SU-DHL-6 (cell line): ENCODE measurements at regions not wholly inside any gene's neighbourhood (a gene's known extent, or its start where the extent isn't known, plus 50 kb on each side); places are given as distances from the start of the nearest gene placed in this dataset.

Source experiments
- EZH2phosphoT487 ChIP-seq: fragments of 200-600 bp; sonication (generic), shearing (Covaris generic); conservative IDR thresholded peaks from 2 replicates; pipeline ENCODE4 v1.6.1; 2018; ENCODE audit warnings: mild to moderate bottlenecking, antibody characterized with exemption, low read length, moderate library complexity, mixed read lengths
- TF ChIP-seq, protein P1 (sequence below): fragments of 200-600 bp; sonication (generic); IDR thresholded peaks from one replicate; pipeline ENCODE4 v1.5.1; 2017; ENCODE audit warnings: antibody characterized with exemption, mild to moderate bottlenecking, low read length, moderate library complexity; ENCODE audit not compliant: insufficient read depth, poor library complexity, severe bottlenecking

DNA sequence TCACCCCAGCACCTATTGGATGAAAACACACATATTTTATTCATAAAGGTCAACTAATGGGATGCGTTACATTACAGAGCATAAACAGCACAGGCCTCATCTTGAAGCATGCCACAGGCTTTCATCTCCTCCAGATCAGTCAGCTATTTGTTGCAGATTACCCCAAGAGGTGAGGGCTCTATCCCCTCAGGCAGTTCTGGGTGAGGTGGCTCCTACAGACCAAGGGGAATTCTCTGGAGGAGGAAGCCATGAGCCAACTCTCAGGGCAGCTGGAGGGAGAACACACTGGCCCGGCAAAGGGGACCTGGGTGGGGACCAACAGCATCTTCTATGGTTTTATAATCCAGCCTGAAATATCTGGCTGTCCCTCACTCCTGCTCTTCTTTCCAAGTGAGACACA, 126.4 kb upstream of the BTBD3 start:
- TF ChIP-seq, protein P1, sequence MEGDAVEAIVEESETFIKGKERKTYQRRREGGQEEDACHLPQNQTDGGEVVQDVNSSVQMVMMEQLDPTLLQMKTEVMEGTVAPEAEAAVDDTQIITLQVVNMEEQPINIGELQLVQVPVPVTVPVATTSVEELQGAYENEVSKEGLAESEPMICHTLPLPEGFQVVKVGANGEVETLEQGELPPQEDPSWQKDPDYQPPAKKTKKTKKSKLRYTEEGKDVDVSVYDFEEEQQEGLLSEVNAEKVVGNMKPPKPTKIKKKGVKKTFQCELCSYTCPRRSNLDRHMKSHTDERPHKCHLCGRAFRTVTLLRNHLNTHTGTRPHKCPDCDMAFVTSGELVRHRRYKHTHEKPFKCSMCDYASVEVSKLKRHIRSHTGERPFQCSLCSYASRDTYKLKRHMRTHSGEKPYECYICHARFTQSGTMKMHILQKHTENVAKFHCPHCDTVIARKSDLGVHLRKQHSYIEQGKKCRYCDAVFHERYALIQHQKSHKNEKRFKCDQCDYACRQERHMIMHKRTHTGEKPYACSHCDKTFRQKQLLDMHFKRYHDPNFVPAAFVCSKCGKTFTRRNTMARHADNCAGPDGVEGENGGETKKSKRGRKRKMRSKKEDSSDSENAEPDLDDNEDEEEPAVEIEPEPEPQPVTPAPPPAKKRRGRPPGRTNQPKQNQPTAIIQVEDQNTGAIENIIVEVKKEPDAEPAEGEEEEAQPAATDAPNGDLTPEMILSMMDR, result no peak
- no peak for TF ChIP-seq EZH2phosphoT487
